NCI-H526 (cell line): ENCODE measurements at regions not wholly inside any gene's neighbourhood (a gene's known extent, or its start where the extent isn't known, plus 50 kb on each side); places are given as distances from the start of the nearest gene placed in this dataset.
"Not testable (repeated sequence)": the region's sequence is repeated elsewhere in the genome, so short reads cannot be mapped to it uniquely, and the experiment has no call there.

Experiments
- DNase-seq, 2 experiments: peaks; one replicate each; lab custom pipeline; 2025; lab: John Stamatoyannopoulos, UW

DNA sequence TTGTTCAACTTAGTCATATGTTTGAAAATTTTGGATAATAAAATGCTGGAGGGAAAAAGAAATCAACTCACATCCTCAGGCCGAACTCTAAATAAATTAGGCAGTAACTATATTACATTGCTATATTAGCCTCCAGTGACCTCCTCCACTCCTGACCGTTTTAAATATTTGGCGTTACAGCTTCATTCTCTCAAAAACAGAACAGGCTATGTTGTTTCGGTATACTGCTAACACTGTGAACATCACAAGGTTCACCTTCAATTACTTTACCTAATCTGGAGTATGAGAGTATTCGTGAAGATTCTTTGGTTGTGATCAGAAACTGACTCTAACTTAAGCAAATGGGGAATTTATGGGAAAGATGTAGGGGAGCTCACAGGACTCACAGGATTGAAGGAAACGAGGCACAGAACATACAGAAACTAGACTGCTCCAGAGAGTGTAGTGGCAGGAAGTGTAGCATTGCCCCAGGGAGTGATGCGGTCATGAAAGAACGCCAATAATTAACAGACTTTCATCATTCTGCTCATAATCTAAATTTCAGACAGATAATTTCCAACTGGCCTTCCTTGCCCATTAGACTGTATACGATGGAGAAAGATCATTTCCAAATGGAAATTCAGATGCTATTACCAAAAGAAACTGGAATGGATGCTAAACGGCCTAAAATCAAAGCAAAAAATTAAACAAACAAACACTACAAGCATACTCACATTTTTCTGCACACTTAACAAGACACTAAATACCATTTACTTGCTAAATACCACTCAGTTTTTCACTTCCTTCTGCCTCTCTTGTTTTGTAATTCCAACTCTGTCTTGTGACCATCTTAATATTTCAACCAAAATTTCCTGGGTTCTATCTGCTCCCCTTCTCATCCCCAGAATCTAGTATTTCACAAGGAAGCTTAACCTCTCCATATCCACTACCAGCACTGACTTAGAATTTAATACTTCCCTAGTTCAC, 110.1 kb upstream of the LPAR1 start:
- DNase-seq = no peak

DNA sequence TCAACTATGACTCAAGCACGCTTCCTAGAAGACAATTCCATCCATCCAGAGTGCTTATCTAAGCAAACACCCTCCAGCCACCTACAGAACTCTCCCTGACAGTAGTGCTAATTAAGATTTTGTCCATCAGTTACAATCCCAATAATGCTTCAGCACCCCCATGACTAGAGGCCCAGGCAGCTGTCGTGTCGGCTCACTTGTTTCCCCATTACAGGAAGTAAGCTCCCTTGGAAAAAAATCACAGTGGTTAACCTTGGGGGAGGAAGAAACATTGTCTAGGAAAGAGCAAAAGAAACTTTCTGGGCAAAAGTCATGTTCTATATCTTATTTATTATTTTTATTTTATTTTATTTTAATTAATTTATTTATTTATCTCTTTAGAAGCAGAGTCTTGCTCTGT, 108.8 kb upstream of the LPAR1 start:
- DNase-seq = no peak

DNA sequence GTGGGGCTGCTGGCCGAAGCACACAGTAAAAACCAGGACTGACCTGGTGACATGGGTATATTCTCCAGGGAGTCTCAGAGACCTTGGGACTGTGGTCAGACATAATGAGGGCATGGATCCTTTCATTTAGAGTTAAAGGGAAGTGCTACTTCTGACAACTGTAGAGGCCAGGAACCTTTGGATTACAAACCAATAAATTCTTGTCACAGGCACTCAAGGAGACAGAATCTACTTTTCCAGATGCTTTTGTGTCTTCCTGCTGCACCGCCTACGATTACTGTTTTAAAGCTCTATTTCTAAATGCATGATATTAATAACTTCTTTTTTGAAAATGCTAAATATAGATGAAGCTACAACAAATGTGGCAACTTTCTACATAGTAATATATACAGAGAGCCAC, 106.5 kb upstream of the LPAR1 start:
- DNase-seq = no peak

DNA sequence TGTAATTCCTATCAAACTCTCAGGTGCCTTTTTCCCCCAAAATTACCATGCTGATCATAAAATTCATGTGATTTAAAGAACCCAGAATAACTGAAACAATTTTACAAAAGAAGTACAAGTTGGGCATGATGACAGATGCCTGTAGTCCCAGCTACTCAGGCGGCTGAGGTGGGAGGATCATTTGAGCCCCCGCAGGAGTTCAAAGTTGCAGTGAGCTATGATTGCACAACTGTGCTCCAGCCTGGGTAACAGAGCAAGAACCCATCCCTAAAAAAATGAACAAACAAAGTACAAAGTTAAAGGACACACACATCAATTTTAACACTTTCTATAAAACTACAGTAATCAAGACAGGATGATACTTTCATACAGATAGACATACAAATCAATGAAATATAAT, 97.9 kb upstream of the LPAR1 start:
- no peak for DNase-seq

DNA sequence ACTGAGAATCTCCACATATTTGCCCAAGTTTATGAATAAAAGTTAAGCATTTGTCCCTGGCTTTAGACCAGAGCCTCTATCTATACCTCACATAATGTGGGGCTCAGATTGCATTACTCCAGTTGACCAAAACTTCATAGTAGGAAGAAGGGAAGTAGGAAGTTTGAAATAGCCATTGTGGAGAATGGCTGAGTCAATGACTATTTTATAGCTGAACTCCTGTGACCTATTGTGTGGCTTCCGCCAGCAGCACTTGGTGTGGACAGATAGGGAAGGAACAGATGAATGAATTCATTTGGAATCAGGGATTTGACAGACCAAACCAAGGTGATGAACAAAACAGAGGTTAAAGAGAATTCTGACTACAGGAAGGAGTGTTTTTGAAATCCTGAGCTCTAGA, 92.9 kb upstream of the LPAR1 start:
- no peak for DNase-seq

DNA sequence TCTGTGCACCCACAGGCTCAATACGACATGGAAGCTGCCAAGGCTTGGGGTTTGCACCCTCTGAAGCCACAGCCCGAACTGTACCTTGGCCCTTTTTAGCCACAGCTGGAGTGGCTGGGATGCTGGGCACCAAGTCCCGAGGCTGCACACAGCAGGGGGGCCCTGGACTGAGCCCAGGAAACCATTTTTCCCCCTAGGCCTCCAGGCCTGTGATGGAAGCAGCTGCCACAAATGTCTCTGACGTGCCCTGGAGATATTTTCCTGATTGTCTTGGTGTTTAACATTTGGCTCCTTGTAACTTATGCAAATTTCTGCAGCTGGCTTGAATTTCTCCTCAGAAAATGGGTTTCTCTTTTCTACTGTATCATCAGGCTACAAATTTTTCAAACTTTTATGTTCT, 82.3 kb upstream of the LPAR1 start:
- DNase-seq = no peak

DNA sequence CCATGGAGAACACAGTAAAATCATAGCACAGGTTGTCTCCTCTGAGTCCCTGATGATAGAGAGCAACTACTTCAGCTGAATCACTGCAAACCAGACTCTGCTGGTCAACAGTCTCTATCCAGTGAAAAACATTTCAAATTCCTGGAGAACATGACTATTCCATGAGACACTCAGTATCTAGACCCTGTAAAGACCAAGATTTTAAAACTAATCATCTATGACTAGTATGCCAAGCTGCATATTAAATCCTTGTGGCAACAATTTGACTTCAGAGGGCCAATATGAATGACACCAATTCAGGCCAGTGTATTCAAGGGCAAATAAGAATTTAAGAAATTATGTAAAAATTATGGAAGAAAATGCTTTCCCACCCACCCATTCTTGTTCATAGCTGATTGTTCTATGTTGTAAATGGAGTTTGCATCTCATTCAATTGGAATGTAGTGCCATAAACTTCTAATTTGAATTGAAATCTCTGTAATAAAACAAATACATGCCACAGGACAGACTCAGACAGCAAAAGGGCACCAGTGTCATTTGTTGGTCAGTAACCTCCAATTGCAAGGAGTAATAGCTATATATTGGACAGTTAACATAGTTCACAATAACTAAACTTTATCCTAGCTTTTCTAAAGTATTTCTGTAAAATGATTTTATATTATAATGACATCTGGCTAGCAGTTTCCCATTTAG, 80.1 kb upstream of the LPAR1 start:
- DNase-seq = no peak

DNA sequence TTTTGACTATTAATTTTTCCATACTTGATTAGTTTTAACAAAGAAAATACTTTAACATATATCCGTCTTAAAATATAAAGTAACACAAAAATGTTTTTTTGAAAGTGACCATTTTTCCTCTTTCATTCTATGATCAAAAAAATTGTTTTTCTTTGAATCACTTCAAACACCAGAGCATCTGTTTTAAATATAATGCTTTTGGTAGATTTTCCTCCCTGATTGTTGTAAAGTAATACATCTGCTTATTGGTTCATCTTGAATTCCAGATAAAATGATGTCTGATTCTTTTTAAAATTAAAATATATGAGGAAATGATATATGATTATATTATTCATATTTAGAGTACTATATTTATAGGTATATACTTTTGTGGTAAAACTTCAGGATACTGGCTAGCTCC, 76.2 kb upstream of the LPAR1 start:
- no peak for DNase-seq

DNA sequence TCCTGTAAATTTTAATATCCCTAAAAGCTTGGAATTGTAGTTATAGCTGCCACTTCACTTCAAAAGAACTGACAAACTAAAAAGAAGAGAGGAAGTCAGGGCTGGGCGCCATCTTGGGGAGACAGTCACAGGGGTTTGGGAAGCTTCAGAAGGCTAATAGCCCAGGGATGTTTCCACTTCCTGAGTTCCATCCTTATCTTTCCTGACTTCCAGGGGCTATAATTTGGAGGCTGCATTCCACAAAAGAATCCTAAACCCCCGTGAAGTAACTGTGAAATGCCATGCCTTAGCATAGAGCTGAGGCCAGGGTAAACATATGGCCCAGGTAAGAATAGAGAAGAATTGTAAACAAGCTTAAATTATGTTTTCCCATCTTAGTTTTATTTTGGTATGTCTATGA, 75.4 kb upstream of the LPAR1 start:
- DNase-seq = no peak

DNA sequence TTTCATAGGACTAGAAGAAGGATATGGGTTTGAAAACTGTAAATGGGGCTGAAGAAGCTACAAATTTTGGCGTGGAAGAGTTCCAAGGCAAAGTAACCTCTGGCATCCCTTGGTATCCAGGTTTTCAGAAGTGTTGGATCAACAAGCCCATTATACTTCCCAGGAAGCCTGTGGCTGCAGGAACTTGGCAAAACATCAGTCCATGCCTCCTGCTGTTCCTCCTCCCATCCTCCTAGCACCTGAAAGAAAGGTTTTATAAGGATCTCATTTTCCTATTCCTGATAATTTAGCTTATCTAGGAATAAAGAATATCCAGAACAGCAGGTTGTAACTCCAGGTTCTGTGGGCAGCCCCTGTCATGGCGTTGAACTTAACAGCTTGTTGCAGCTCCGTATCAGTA, 72.5 kb upstream of the LPAR1 start:
- no peak for DNase-seq

DNA sequence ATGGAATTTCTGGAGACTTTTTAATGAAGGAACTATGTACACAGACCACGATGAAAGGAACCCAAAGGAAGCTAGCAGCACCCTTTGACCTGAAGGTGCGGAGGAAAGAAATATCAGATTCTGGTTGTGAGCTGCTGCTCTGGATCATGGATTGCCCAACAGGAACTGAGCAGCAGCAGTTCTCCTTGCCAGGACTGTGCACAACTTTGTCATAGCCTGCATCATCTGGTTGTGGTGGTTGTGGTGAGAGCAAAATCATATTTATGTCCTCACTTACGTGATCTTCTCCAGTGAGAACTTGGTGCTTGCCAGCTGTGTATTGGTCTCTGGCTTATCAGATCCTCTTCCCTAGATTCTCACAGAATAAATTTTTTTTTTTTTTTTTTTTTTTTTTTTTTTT, 70.7 kb upstream of the LPAR1 start:
- no peak for DNase-seq

DNA sequence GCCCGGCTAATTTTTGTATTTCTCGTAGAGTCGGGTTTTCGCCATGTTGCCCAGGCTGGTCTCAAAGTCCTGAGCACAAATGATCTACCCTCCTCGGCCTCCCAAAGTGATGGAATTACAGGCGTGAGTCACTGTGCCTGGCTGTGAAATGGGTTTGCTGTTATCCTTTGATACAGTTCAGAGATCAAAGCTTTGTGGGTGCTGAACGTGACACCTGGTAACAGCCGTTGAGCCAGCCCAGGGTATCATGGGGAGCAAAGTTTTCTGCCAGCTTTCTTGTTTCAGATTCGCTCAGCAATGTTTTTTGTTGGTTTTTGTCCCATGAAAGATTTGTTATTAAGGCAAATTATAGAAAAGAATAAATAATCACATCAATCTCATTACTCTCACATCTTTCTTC, 68.9 kb upstream of the LPAR1 start:
- no peak for DNase-seq

DNA sequence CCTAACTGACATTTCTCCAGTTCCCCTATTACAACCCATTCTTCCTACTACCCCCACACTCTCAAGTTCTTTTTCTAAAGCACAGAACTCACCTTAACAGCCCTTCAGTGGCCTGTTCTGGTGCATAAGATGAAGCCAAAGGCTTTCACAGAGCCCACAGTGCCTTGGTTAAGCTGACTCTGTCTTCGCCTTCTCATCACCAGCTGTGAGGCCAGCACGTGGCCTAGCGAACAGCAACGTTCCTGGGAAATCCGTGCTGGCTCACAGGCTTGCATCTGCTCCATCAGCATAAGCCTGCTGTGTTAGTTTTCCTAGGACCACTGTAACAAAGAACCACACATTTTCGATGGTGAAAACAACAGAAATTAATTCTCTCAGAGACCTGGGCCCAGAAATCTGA, 67.9 kb upstream of the LPAR1 start:
- no peak for DNase-seq

DNA sequence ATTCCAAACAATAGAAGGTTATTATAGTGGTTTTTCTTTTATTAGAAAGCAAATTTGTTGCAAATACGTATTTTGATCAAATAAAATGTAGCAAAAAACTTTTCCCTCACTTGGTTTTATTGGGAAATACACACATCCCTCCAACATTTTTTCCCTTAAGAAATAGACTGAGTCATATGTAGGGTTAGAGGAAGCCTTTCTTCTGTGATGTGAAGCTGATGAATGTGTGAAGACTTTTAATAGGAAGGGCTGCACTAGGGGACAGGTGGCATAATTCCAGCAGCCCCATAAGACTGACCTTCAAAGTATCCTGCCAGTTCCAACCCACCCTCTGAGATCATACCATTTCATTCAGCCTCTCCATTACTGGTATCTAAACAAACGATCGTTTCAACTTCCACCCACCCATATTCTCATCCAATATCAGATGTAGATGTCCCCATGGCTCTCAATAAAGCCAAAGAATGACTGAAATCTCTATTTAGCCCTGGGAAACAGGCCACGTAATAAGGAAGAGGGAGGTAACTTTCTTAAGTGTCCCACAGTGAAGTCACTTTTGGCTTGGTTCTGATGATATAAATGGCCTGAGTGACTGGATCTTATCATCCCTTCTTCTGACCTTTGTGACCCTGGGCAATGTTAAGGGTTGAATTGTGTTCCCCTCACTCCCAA, 64.7 kb upstream of the LPAR1 start:
- no peak for DNase-seq

DNA sequence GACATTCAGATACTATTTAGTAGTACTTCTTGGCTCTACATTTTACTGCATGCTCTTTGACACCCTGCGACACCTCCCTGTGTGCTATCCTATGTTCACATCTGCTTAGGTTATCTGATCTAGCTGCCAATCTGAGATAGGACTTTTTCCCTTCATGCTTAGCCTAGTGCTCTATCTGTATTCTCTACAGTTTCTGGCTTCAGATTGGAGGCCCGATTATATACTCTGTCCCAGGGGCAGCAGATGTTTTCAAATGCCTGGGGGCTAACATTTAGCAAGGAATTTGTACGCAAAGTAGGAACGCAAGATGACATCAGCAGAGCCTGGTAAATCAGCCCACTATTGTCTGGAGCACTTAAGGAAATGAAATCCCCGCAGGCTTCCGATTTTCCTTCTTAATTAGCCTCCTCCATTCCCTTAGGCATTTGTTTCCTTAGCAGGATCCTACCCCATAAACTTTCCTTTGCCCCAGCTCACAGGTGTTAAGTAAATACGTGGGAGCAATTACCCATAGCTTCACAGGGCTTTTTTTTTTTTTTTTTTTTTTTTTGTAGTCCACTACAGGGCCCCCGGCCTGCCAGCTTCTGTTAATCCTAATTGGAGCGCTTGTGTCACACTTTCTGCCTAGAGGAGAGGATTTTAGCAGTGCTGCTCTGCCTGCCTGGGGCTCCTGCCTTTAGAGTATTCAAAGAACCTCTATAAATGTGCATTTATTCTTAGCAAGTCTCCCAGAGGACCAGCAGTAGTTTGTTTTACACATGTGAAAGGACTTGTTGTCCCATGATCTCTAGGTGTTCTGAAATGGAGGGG, 61.1 kb upstream of the LPAR1 start:
- DNase-seq = no peak

DNA sequence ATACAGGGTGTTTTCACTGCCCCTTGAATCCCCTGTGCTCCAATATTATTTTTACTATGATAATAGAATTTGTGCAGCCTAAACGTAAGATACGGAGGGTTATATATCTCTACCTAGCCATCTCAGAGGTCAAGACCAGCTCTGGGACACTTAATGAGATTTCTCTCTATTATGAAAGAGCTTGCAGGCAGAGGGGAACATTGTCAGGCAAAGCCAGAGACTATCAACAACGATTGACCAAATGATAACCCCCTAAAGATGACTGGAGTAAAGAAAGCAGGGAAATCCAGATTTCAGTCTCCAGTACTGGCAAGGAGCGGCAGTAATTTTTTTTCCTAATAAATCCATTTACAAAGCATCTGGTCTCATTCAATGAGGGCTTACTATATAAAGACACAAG, 59.8 kb upstream of the LPAR1 start:
- no peak for DNase-seq

DNA sequence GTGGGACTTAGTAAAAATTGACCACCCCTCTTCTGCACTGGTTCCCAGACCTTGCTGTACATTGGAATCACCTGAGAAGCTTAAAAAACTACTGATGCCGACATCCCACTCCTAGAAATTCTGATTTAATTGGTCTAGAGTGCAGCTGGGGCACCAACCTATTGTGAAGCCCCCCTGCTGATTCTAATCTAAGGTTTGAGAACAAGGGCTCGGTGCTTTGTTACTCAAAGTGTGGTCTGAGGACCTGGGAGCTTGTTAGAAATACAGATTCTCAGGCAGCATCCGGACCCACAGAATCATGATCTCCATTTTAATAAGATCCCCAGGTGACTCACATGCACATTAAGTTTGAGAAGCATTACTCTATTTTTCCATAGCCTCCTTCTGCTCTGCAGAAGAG, 57.8 kb upstream of the LPAR1 start:
- no peak for DNase-seq

DNA sequence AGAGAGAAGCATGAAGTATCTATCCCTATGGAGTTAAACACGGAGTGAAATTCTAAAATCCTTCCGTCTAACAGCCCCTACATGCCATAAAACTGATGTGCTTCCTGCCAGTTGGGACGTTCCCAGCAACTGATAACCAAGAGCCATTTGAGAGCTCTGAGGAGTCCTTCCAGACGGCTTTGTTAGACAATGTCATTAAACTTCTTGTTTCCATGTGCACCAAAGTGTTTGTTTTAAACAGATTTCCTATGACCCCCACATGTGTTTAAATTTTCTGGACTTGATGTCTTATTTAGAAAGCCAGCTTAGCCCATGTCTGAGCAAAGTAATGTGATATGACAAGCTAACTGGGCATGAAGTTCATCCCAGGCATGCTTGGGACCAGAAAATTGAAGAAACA, 57.2 kb upstream of the LPAR1 start:
- no peak for DNase-seq

DNA sequence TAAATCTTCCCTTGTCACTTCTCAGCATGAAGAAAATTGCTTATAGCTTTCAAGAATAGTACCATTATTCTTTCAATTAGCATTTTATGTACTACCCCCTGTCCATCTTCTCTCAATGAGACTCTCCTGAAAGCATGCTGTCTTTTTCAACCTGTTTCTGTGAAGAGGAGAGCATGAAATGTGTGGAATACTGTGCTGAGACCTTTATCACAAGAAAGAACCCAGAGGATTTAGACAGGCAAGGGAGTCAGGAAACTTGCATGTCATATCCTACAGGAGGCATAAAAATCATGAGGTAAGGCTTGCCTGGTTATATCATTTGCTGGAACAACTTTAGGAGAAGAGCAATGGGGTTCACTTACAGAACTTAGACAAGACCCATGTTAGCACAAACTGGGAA, 56.7 kb upstream of the LPAR1 start:
- no peak for DNase-seq

DNA sequence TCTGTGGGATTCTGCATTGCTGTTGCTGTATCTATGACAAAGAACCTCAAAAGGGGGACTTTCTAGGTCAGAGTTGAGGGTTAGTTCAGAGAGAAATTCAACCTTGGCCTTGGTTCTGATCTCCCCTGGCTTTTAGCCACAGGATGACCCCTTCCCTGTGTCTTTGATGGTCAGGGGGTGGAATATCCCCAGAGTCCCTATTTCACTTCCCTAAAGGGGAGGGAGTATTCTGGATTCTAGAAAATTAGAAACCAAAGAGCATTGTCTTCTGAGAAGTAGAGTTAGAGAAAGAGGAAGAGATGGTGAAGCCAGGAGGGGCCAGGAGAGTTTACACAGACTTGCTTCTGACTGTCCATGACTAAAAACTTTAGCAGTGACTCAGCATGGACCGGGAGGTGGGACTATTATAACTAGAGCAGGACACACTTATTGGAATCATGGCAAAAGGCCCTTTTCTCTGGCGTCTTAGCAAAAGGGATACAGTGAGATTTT, 56.2 kb upstream of the LPAR1 start:
- no peak for DNase-seq

DNA sequence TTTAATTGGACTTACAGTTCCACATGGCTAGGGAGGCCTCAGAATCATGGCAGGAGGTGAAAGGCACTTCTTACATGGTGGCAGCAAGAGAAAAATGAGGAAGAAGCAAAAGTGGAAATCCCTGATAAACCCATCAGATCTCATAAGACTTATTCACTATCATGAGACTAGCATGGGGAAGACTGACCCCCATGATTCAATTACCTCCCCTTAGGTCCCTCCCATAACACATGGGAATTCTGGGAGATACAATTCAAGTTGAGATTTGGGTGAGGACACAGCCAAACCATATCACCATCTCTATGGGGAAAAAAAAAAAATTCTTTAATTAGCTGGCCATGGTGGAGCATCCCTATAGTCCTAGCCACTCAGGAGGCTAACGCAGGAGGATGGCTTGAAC, 53.9 kb upstream of the LPAR1 start:
- DNase-seq = not testable (repeated sequence)
